ENCODE measurements at regions not wholly inside any gene's neighbourhood (a gene's known extent, or its start where the extent isn't known, plus 50 kb on each side); places are given as distances from the start of the nearest gene placed in this dataset.

DNA sequence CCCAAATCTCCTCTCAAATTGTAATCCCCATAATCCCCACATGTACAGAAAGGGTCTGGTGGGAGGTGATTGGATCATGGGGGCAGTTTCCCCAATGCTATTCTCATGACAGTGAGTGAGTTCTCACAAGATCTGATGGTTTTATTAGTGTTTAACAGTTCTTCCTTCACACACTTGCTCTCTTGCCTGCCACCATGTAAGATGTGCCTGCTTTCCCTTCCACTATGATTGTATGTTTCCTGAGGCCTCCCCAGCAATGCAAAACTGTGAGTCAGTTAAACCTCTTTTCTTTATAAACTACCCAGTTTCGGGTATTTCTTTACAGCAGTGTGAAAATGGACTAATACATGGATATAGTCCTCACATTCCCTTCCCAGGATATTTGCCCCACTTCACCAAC lies 126.7 kb upstream of the SPATA12 start:
- Histone ChIP-seq H3K4me2 (ENCODE audit: low read length) (no peak overlapping the region), H3K79me2 (ENCODE audit: insufficient read depth, low read length) (no peaks in the 10 kb centered on the region), H3K9me2 (ENCODE audit: low read depth, low read length) (no peaks in the 10 kb centered on the region), H4K20me1 (ENCODE audit: insufficient read depth, low read length) (no peaks in the 10 kb centered on the region), H3K4me1 (ENCODE audit: insufficient read depth, low read length, severe bottlenecking) (peaks cover 12% of the 10 kb centered on the region), H2AFZ (ENCODE audit: low read length) (no peak overlapping the region), H3K27ac (ENCODE audit: low read depth, low read length, poor library complexity, severe bottlenecking) (no peak overlapping the region), H3K9ac (ENCODE audit: low read length) (no peak overlapping the region), H3F3A (ENCODE audit: insufficient read depth, low read length) (no peaks in the 10 kb centered on the region), H3K36me3 (ENCODE audit: insufficient read depth, low read length) (no peaks in the 10 kb centered on the region; the same call in 1 of the 2 replicates), H3K27me3 (ENCODE audit: insufficient read depth, low read length) (no peaks in the 10 kb centered on the region; the same call in 1 of the 2 replicates), H3K4me3 (ENCODE audit: low read depth, low read length, poor library complexity, severe bottlenecking) (no peak overlapping the region), H3K9me3 (ENCODE audit: low read length) (no peaks in the 10 kb centered on the region; the same call in 1 of the 2 replicates)
- TF ChIP-seq EZH2 (IDR thresholded peaks at IDR 0.05; ENCODE audit: borderline replicate concordance, low read length): no peak
- TF ChIP-seq, protein P1, sequence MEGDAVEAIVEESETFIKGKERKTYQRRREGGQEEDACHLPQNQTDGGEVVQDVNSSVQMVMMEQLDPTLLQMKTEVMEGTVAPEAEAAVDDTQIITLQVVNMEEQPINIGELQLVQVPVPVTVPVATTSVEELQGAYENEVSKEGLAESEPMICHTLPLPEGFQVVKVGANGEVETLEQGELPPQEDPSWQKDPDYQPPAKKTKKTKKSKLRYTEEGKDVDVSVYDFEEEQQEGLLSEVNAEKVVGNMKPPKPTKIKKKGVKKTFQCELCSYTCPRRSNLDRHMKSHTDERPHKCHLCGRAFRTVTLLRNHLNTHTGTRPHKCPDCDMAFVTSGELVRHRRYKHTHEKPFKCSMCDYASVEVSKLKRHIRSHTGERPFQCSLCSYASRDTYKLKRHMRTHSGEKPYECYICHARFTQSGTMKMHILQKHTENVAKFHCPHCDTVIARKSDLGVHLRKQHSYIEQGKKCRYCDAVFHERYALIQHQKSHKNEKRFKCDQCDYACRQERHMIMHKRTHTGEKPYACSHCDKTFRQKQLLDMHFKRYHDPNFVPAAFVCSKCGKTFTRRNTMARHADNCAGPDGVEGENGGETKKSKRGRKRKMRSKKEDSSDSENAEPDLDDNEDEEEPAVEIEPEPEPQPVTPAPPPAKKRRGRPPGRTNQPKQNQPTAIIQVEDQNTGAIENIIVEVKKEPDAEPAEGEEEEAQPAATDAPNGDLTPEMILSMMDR (IDR thresholded peaks at IDR 0.05; ENCODE audit: low read length): no peak

DNA sequence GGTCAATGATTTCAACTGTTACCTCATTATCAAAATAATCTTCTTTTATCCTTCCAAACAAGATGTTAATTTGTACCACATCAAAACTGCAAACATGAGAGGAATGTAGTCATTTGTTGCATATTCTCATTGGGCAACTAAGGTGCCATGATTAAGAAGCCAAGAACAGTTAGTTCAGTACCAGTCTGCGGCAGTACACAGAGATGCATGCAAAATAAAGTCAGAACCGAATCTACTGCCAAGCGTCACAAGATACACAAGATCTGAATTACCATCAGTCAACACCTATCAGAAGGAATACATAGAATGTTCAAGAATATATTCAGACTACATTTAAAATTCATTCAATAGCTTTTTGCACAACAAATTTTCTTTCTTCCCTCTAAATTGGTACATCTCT lies 127.6 kb upstream of the SPATA12 start:
- Histone ChIP-seq H3K27me3 (ENCODE audit: insufficient read depth, low read length) (no peaks in the 10 kb centered on the region; the same call in 1 of the 2 replicates), H3K36me3 (ENCODE audit: insufficient read depth, low read length) (no peaks in the 10 kb centered on the region; the same call in 1 of the 2 replicates), H3K4me2 (ENCODE audit: low read length) (no peak overlapping the region), H3K4me1 (ENCODE audit: insufficient read depth, low read length, severe bottlenecking) (peaks cover 18% of the 10 kb centered on the region), H3K9ac (ENCODE audit: low read length) (no peak overlapping the region), H3K9me2 (ENCODE audit: low read depth, low read length) (no peaks in the 10 kb centered on the region), H3K79me2 (ENCODE audit: insufficient read depth, low read length) (no peaks in the 10 kb centered on the region), H4K20me1 (ENCODE audit: insufficient read depth, low read length) (no peaks in the 10 kb centered on the region), H3K4me3 (ENCODE audit: low read depth, low read length, poor library complexity, severe bottlenecking) (no peak overlapping the region), H3K9me3 (ENCODE audit: low read length) (no peaks in the 10 kb centered on the region; the same call in 1 of the 2 replicates), H3K27ac (ENCODE audit: low read depth, low read length, poor library complexity, severe bottlenecking) (no peak overlapping the region), H3F3A (ENCODE audit: insufficient read depth, low read length) (no peaks in the 10 kb centered on the region), H2AFZ (ENCODE audit: low read length) (no peak overlapping the region)
- no peak for TF ChIP-seq EZH2 (IDR thresholded peaks at IDR 0.05; ENCODE audit: borderline replicate concordance, low read length)
- TF ChIP-seq, protein P1 (IDR thresholded peaks at IDR 0.05; ENCODE audit: low read length): no peak

DNA sequence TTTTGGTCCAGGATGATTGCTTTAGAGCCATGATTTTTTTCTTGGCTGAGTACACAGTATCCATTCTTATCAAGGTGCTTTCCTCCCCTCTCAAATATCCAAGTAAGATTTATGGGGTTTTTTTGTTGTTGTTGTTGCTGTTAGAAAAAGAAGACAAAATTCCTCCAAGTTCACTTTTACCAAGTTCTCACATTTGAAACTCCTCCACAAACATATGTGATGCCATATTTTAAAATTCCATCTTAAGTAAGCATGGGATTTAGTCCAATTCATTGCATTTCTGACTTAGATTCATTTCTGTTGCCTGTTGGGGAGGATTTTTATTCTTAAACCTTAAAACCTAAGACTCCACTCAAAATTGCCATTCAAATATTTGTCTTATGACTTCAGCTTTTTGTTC lies 128.6 kb upstream of the SPATA12 start:
- no peak overlapping the region for H3K4me3 ChIP-seq (ENCODE audit: low read depth, low read length, poor library complexity, severe bottlenecking)
- no peaks in the 10 kb centered on the region for H3K9me2 ChIP-seq (ENCODE audit: low read depth, low read length)
- no peak overlapping the region for H2AFZ ChIP-seq (ENCODE audit: low read length)
- H4K20me1 ChIP-seq (ENCODE audit: insufficient read depth, low read length): no peaks in the 10 kb centered on the region
- no peaks in the 10 kb centered on the region for H3F3A ChIP-seq (ENCODE audit: insufficient read depth, low read length)
- H3K27me3 ChIP-seq (ENCODE audit: insufficient read depth, low read length): no peaks in the 10 kb centered on the region; the same call in 1 of the 2 replicates
- H3K9me3 ChIP-seq (ENCODE audit: low read length): no peaks in the 10 kb centered on the region; the same call in 1 of the 2 replicates
- TF ChIP-seq, protein P1 (IDR thresholded peaks at IDR 0.05; ENCODE audit: low read length): no peak
- TF ChIP-seq EZH2 (IDR thresholded peaks at IDR 0.05; ENCODE audit: borderline replicate concordance, low read length): no peak
- H3K36me3 ChIP-seq (ENCODE audit: insufficient read depth, low read length): no peaks in the 10 kb centered on the region; the same call in 1 of the 2 replicates
- peaks cover 18% of the 10 kb centered on the region for H3K4me1 ChIP-seq (ENCODE audit: insufficient read depth, low read length, severe bottlenecking)
- no peak overlapping the region for H3K4me2 ChIP-seq (ENCODE audit: low read length)
- H3K27ac ChIP-seq (ENCODE audit: low read depth, low read length, poor library complexity, severe bottlenecking): no peak overlapping the region
- H3K79me2 ChIP-seq (ENCODE audit: insufficient read depth, low read length): no peaks in the 10 kb centered on the region
- no peak overlapping the region for H3K9ac ChIP-seq (ENCODE audit: low read length)
